Ovary (tissue), 7 donors: ENCODE measurements at regions not wholly inside any gene's neighbourhood (a gene's known extent, or its start where the extent isn't known, plus 50 kb on each side); places are given as distances from the start of the nearest gene placed in this dataset.
A peak's percentile ranks its signal among the peaks of the same experiment; 100 is the strongest.

Experiments
- DNase-seq, 5 donors: peaks; one replicate each; pipeline ENCODE4 v3.0.0-alpha.2; 2019 to 2020
- H3K27ac ChIP-seq, 2 donors: fragments of 200-600 bp; one replicate each; pipeline versions ENCODE4 v1.5.1 to v1.8.0; 2019 to 2022
- H3K27me3 ChIP-seq: fragments of 200-600 bp; one replicate; pipeline ENCODE4 v1.8.0; 2022
- H3K36me3 ChIP-seq: fragments of 200-600 bp; sonication (generic); one replicate; pipeline ENCODE4 v1.5.1; 2019
- H3K4me1 ChIP-seq: one replicate; pipeline ENCODE4 v1.8.1; 2013; ENCODE audit warnings: mild to moderate bottlenecking, moderate library complexity; ENCODE audit not compliant: insufficient read depth
- H3K4me3 ChIP-seq: fragments of 200-600 bp; sonication (generic); one replicate; pipeline ENCODE4 v1.5.1; 2017
- H3K9me3 ChIP-seq, 2 donors: fragments of 200-600 bp in 1 of 2; sonication (generic) in 1 of 2; one replicate each; pipeline versions ENCODE4 v1.5.1 to v1.8.1; 2013 to 2019; ENCODE audit warnings: mild to moderate bottlenecking in 1 of 2, moderate library complexity in 1 of 2
- EP300 ChIP-seq: sonication (generic); formaldehyde crosslinking; IDR thresholded peaks from one replicate; pipeline ENCODE4 v1.6.1; 2017; ENCODE audit warnings: antibody characterized with exemption
- POLR2A ChIP-seq: fragments of 450-650 bp; IDR thresholded peaks from one replicate; pipeline ENCODE4 v1.6.1; 2017; ENCODE audit warnings: antibody characterized with exemption, mild to moderate bottlenecking, moderate library complexity
- WGBS, 3 donors: extraction: QIAGEN DNeasy Blood & Tissue Kit in 1 of 3; methylation state at CpG; one replicate each; pipeline versions ENCODE4 v1.1.5 to v1.1.7; 2013 to 2017; 5-methylcytosine and 5-hydroxymethylcytosine counted together
- intact Hi-C, 4 donors: fragments of 100-400 bp; cut with DNase I; formaldehyde crosslinking; loops; one replicate each; pipeline versions ENCODE4 v1.11.0 to v1.15.1; 2022 to 2023
- TF ChIP-seq, protein P1 (sequence below), 3 donors: fragments of 450-650 bp in 2 of 3; fragments of 200-600 bp in 1 of 3; IDR thresholded peaks; one replicate each; pipeline versions ENCODE4 v1.5.1 to v1.8.0; 2016 to 2022; ENCODE audit warnings: antibody characterized with exemption in 3 of 3, mild to moderate bottlenecking in 1 of 3
- donor health status: DM: no; HTN: no; CAD: no; lungs with moderate emphysema.
- donor health status: DM: no; HTN: no; CAD: no.
- donor health status: Bipolar disorder and iron deficiency.
- donor health status: DM: no; HTN: no; CAD: no.
- donor health status: DM: yes; HTN: yes; CAD: no.

DNA sequence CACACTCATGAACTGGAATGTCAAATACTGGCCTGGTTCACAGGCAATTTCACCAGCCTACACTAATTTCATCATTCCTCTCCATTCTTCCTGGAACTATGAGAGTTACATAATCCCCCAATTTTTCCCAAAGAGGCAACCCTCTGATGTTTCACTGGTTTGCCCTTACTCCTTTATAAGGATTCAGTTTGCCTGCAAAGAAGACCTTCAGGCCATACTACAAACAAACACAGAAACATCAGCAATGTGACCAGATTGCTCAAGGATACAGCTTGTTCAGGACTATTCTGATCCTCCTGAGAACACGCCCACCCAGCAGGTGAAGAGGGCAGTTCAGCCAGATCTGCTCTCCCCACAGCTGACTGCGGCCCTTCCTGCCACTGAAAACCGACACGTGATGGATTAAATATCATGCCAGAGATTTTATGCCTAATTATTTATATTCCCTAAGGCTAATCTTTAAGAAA lies 215.5 kb downstream of the ETAA1 start:
- Histone ChIP-seq H3K4me1 (peaks cover 2% of the 10 kb centered on the region), H3K9me3 (no peaks in the 10 kb centered on the region), H3K27ac (no peak overlapping the region), H3K36me3 (no peaks in the 10 kb centered on the region), H3K4me3 (no peak overlapping the region), H3K27me3 (no peaks in the 10 kb centered on the region)
- WGBS, 3 donors = 79 to 84% (median 80%) methylated on average over 4 of the region's 4 CpGs
- DNase-seq = no peak
- intact Hi-C loops = no loop called here
- TF ChIP-seq, protein P1, sequence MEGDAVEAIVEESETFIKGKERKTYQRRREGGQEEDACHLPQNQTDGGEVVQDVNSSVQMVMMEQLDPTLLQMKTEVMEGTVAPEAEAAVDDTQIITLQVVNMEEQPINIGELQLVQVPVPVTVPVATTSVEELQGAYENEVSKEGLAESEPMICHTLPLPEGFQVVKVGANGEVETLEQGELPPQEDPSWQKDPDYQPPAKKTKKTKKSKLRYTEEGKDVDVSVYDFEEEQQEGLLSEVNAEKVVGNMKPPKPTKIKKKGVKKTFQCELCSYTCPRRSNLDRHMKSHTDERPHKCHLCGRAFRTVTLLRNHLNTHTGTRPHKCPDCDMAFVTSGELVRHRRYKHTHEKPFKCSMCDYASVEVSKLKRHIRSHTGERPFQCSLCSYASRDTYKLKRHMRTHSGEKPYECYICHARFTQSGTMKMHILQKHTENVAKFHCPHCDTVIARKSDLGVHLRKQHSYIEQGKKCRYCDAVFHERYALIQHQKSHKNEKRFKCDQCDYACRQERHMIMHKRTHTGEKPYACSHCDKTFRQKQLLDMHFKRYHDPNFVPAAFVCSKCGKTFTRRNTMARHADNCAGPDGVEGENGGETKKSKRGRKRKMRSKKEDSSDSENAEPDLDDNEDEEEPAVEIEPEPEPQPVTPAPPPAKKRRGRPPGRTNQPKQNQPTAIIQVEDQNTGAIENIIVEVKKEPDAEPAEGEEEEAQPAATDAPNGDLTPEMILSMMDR (IDR thresholded peaks at IDR 0.05) = no peak

DNA sequence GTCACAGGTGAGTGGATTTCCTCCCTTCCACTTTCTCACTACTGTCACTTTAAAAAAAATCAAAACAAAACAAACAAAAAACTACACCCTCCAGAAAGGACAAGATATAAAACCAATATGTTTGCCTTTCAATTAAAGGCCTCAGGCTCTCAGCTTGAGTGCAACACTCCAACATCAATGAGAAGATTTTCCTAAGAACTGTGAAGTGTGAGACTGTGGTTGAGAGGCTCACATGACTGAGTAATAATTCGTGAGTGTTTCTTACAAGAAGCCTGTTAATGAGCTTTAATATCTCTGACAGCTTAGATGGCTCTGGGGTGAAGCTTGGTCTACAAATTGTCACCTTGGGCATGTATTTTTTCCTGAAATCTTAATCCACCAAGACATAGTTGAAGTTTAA lies 216.1 kb downstream of the ETAA1 start:
- no peak for DNase-seq
- WGBS, 3 donors = 78 to 87% (median 81%) methylated on average over 1 of the region's 1 CpG
- H3K36me3 ChIP-seq = no peaks in the 10 kb centered on the region
- no peak overlapping the region for H3K4me3 ChIP-seq
- no peaks in the 10 kb centered on the region for H3K27me3 ChIP-seq
- TF ChIP-seq, protein P1 (IDR thresholded peaks at IDR 0.05) = no peak
- no peak for TF ChIP-seq POLR2A
- TF ChIP-seq EP300 = no peak
- no peaks in the 10 kb centered on the region for H3K9me3 ChIP-seq
- peaks cover 2% of the 10 kb centered on the region for H3K4me1 ChIP-seq
- intact Hi-C loops = no loop called here
- no peak overlapping the region for H3K27ac ChIP-seq

DNA sequence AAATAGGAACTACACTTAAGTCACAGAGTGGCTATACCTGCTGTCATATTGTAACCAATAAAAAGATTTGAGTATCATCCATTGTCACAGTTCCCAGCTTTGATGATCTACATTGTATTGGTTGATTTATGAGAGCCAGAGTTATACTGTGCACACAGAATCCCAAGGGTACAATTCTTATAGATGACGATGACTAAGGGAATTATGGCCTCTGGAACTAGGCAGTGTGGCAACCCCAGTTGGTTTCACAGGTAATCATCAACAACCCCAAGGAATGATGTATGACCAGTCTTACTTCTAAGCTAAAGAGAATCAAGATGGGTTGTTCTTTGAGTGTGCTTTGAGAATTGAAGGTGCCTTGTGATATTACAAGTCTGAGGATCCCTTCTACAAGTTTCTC lies 217.3 kb downstream of the ETAA1 start:
- Histone ChIP-seq H3K36me3 (no peaks in the 10 kb centered on the region), H3K4me1 (peaks cover 2% of the 10 kb centered on the region), H3K9me3 (no peaks in the 10 kb centered on the region), H3K27ac (no peak overlapping the region), H3K4me3 (no peak overlapping the region), H3K27me3 (no peaks in the 10 kb centered on the region)
- WGBS, 3 donors = 91 to 97% (median 95%) methylated on average over 1 of the region's 1 CpG
- DNase-seq = no peak
- TF ChIP-seq EP300 (no peak), POLR2A (no peak)
- TF ChIP-seq, protein P1 (IDR thresholded peaks at IDR 0.05) = no peak
- intact Hi-C loops = no loop called here

DNA sequence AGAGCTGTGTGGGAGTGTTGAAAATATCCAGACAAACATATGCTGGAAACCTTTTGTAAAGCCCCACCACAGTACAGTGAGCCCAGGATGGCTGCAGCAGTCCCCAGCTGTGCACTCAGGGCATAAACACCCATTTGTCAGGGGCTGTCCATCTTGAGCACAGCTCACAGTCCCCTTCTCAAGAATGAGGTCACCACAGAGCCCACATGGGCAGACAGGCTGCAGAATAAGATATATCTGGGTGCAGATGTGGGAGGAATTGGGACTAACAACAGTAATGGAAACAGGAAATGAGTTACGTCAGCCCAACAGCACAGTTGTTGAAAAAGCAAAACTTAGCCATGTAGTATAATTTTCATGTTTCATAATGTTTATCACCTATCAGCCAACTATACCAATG lies 219.6 kb downstream of the ETAA1 start:
- intact Hi-C loops = loop anchor here in 1 of 4 donors (5.0 kb wide), 1 partner anchor 1069 kb away; no protein-coding TSS in a partner anchor
- Histone ChIP-seq H3K27ac (no peak overlapping the region), H3K4me1 (peaks cover 2% of the 10 kb centered on the region), H3K9me3 (no peaks in the 10 kb centered on the region), H3K36me3 (no peaks in the 10 kb centered on the region), H3K4me3 (no peak overlapping the region), H3K27me3 (no peaks in the 10 kb centered on the region)
- peak in 2 of 5 donors; percentile 4 to 33 for DNase-seq
- TF ChIP-seq, protein P1 (IDR thresholded peaks at IDR 0.05) = no peak
- TF ChIP-seq POLR2A = no peak
- TF ChIP-seq EP300 = no peak
- WGBS, 3 donors = 7 to 21% (median 18%) methylated on average over 1 of the region's 1 CpG
